ENCODE measurements at regions not wholly inside any gene's neighbourhood (a gene's known extent, or its start where the extent isn't known, plus 50 kb on each side); places are given as distances from the start of the nearest gene placed in this dataset.

DNA sequence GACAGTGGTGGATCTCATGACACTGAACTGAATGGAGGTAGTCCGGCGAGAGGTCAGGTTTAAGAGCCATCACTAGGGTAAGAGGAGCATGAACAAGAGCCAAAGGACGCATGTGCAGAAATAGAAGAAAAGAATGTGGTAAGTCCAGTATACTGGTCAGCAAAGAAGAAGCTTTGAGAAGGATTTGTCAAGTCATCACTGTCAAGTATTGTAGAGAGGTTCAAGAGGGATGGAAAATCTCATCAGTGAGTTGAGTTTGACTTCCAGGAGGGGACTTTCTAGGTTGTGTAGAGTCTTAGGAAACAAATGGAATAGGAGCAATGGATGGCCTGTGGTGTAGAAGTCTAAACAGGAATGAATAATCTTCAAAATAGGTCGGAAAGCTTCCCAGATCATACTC lies 161.8 kb downstream of the BTBD3 start:
- no peak overlapping the region for H3K27ac ChIP-seq
- no peaks in the 10 kb centered on the region for H3K9me3 ChIP-seq
- DNase-seq = no peak
- no peaks in the 10 kb centered on the region for H3K27me3 ChIP-seq
- intact Hi-C loops (cut with DNase I) = no loop called here
- 85 to 86% methylated on average over 4 of the region's 4 CpGs for WGBS, 2 donors
- no peak for TF ChIP-seq CTCF (IDR thresholded peaks at IDR 0.05)
- ATAC-seq = no peak
- FAIRE-seq = no peak
- H3K4me3 ChIP-seq = no peak overlapping the region
- H3K36me3 ChIP-seq = no peaks in the 10 kb centered on the region
- H3K4me1 ChIP-seq = no peaks in the 10 kb centered on the region

DNA sequence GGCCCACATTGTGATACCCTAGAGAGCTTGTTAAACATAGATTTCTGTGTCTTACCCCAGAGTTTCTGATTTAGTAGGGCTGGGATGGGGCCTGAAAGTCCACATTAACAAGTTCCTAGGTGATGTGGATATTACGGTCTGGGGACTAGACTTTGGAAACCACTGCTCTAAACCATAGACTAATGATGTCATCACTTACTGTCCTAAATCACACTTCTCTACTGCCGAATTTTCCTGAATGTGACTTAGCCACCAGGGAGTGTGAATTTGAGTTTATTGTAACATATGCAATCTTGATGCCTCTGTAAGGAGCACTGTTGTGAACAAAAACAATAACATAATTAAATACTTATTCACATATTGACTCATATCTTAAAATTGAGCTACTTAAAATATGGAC lies 165.6 kb downstream of the BTBD3 start:
- no peak overlapping the region for H3K4me3 ChIP-seq
- WGBS, 2 donors = 74 to 91% methylated on average over 2 of the region's 2 CpGs
- DNase-seq (no peak), FAIRE-seq (no peak), ATAC-seq (no peak)
- H3K4me1 ChIP-seq = no peaks in the 10 kb centered on the region
- H3K9me3 ChIP-seq = no peaks in the 10 kb centered on the region
- H3K27me3 ChIP-seq = no peaks in the 10 kb centered on the region
- no peak for TF ChIP-seq CTCF (IDR thresholded peaks at IDR 0.05)
- intact Hi-C loops (cut with DNase I) = no loop called here
- no peak overlapping the region for H3K27ac ChIP-seq
- no peaks in the 10 kb centered on the region for H3K36me3 ChIP-seq

- no peaks in the 10 kb centered on the region for H3K4me1 ChIP-seq
- H3K27me3 ChIP-seq = no peaks in the 10 kb centered on the region
- H3K36me3 ChIP-seq = no peaks in the 10 kb centered on the region
- no peak for TF ChIP-seq CTCF (IDR thresholded peaks at IDR 0.05)
- 83% methylated on average over 2 of the region's 2 CpGs for WGBS, 2 donors
- no peak for ATAC-seq
- no peak for DNase-seq
- no peak for FAIRE-seq
- intact Hi-C loops (cut with DNase I) = no loop called here
- no peaks in the 10 kb centered on the region for H3K9me3 ChIP-seq
- H3K4me3 ChIP-seq = no peak overlapping the region
- no peak overlapping the region for H3K27ac ChIP-seq
These were observed 166.8 kb downstream of the BTBD3 start for GRCh38 chr20:12084482-12084881.

DNA sequence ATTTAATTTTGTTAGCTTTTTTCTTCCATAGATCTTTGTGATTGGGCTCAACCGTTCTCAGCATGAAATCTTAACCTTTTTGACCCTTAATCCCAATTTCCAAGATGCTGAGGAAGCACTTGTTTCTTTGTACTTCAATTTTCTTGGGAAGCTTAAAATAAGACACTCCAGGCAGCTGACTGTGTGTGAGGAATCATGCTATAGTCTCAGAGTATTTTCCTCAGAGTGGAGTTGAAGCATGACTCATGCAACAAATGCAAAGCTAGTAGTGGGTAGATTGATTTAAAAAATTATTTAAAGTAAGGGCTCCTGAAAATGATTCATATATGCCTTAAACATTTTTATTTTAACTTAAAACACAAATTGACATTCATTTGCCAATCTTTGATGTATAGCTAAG lies 168.7 kb downstream of the BTBD3 start:
- TF ChIP-seq CTCF (IDR thresholded peaks at IDR 0.05) = no peak
- H3K4me3 ChIP-seq = no peak overlapping the region
- no peaks in the 10 kb centered on the region for H3K9me3 ChIP-seq
- no peaks in the 10 kb centered on the region for H3K27me3 ChIP-seq
- DNase-seq (no peak), ATAC-seq (no peak), FAIRE-seq (no peak)
- no peaks in the 10 kb centered on the region for H3K4me1 ChIP-seq
- WGBS, 2 donors = 50 to 58% methylated on average over 1 of the region's 1 CpG
- H3K36me3 ChIP-seq = no peaks in the 10 kb centered on the region
- no peak overlapping the region for H3K27ac ChIP-seq
- intact Hi-C loops (cut with DNase I) = no loop called here

DNA sequence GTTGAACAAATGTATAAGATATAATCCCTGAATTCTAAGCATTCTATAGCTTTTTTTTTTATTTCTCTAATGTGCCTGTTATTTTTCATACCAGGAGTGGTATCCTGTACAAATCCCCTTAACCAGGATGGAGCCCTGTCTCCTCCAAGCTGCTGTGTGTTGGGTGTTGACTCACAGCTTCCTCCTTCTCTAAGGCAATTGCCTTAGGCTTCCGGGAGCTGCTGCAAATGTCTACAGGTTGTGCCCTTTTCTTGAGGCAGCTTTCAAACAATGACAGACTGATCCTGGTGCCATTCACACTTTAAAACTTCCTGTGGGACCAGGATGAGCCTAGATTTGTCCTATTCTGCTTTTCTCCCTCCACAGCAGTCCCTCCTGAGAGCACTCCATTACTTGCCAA lies 173.2 kb downstream of the BTBD3 start:
- 75 to 79% methylated on average over 1 of the region's 1 CpG for WGBS, 2 donors
- no peak overlapping the region for H3K27ac ChIP-seq
- no peaks in the 10 kb centered on the region for H3K9me3 ChIP-seq
- DNase-seq = no peak
- no peak for ATAC-seq
- peaks cover 0 to 15% (median 11%) of the 10 kb centered on the region in 3 donors for H3K4me1 ChIP-seq
- FAIRE-seq = no peak
- H3K4me3 ChIP-seq = no peak overlapping the region
- no peaks in the 10 kb centered on the region for H3K36me3 ChIP-seq
- TF ChIP-seq CTCF (IDR thresholded peaks at IDR 0.05) = no peak
- no peaks in the 10 kb centered on the region for H3K27me3 ChIP-seq
- intact Hi-C loops (cut with DNase I) = no loop called here
